ENCODE measurements at regions not wholly inside any gene's neighbourhood (a gene's known extent, or its start where the extent isn't known, plus 50 kb on each side); places are given as distances from the start of the nearest gene placed in this dataset.

DNA sequence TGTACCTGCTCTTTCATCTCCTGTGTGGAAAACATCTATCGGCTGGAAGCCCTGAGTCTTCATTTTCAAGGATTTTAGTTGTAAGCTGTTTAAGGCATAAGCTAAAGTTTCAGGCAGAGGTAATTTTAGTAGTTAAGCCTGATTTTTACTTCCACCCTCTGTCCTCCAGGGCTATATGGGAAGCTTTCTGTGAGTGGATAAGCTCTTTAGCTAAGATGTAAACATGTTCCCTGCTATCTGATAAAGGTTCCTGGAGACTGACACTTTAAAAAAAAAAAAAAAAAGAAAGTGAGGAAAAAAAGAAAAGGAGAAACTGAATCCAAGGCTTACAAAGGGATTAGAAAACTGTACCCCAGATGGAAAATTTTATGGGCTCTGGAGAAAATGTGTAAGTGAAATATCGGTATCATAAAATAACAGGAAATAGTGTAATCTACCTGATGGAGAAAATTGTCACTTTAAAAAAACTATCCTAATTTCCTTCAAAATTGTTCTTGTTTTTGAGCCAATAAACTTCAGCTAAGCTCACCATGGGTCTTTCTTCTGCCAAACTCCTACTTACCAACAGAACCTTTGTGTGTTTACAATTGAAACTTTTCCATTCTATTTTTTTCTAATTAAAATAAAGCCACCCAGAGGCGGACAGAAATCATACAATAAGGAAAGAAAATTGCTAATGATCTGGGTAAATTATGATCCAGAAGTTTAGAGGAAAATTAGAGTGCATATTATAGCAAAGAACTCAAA is 180.5 kb downstream of the TGFB2 start:
- peaks cover 39% of the 10 kb centered on the region for H3K4me1 Mint-ChIP-seq (ENCODE audit: unreplicated experiment)
- H3K27ac Mint-ChIP-seq (ENCODE audit: unreplicated experiment): no peak overlapping the region

GRCh38 chr1:218526198-218526580 is 181.1 kb downstream of the TGFB2 start:
- Mint-ChIP-seq H3K9me3 (ENCODE audit: unreplicated experiment) (no peaks in the 10 kb centered on the region), H3K4me1 (ENCODE audit: unreplicated experiment) (peaks cover 39% of the 10 kb centered on the region), H3K27me3 (ENCODE audit: unreplicated experiment) (no peaks in the 10 kb centered on the region), H3K4me3 (ENCODE audit: unreplicated experiment) (no peak overlapping the region), H3K27ac (ENCODE audit: unreplicated experiment) (no peak overlapping the region), H3K36me3 (ENCODE audit: unreplicated experiment) (no peaks in the 10 kb centered on the region)
- DNase-seq (ENCODE audit: extremely low spot score, unreplicated experiment): no peak
- TF ChIP-seq, protein P1, sequence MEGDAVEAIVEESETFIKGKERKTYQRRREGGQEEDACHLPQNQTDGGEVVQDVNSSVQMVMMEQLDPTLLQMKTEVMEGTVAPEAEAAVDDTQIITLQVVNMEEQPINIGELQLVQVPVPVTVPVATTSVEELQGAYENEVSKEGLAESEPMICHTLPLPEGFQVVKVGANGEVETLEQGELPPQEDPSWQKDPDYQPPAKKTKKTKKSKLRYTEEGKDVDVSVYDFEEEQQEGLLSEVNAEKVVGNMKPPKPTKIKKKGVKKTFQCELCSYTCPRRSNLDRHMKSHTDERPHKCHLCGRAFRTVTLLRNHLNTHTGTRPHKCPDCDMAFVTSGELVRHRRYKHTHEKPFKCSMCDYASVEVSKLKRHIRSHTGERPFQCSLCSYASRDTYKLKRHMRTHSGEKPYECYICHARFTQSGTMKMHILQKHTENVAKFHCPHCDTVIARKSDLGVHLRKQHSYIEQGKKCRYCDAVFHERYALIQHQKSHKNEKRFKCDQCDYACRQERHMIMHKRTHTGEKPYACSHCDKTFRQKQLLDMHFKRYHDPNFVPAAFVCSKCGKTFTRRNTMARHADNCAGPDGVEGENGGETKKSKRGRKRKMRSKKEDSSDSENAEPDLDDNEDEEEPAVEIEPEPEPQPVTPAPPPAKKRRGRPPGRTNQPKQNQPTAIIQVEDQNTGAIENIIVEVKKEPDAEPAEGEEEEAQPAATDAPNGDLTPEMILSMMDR (IDR thresholded peaks at IDR 0.05): no peak

More for the DNA sequence above, 180.5 kb downstream of the TGFB2 start:
- no peak for DNase-seq (ENCODE audit: extremely low spot score, unreplicated experiment)
- H3K36me3 Mint-ChIP-seq (ENCODE audit: unreplicated experiment): no peaks in the 10 kb centered on the region
- H3K9me3 Mint-ChIP-seq (ENCODE audit: unreplicated experiment): no peaks in the 10 kb centered on the region
- no peak overlapping the region for H3K4me3 Mint-ChIP-seq (ENCODE audit: unreplicated experiment)
- H3K27me3 Mint-ChIP-seq (ENCODE audit: unreplicated experiment): no peaks in the 10 kb centered on the region
- TF ChIP-seq, protein P1 (IDR thresholded peaks at IDR 0.05): no peak

GRCh38 chr1:218527737-218528136 is 182.6 kb downstream of the TGFB2 start:
- Mint-ChIP-seq H3K4me3 (ENCODE audit: unreplicated experiment) (no peak overlapping the region), H3K27me3 (ENCODE audit: unreplicated experiment) (no peaks in the 10 kb centered on the region), H3K4me1 (ENCODE audit: unreplicated experiment) (peaks cover 41% of the 10 kb centered on the region), H3K27ac (ENCODE audit: unreplicated experiment) (no peak overlapping the region), H3K9me3 (ENCODE audit: unreplicated experiment) (no peaks in the 10 kb centered on the region), H3K36me3 (ENCODE audit: unreplicated experiment) (no peaks in the 10 kb centered on the region)
- TF ChIP-seq, protein P1 (IDR thresholded peaks at IDR 0.05): no peak
- DNase-seq (ENCODE audit: extremely low spot score, unreplicated experiment): no peak

DNA sequence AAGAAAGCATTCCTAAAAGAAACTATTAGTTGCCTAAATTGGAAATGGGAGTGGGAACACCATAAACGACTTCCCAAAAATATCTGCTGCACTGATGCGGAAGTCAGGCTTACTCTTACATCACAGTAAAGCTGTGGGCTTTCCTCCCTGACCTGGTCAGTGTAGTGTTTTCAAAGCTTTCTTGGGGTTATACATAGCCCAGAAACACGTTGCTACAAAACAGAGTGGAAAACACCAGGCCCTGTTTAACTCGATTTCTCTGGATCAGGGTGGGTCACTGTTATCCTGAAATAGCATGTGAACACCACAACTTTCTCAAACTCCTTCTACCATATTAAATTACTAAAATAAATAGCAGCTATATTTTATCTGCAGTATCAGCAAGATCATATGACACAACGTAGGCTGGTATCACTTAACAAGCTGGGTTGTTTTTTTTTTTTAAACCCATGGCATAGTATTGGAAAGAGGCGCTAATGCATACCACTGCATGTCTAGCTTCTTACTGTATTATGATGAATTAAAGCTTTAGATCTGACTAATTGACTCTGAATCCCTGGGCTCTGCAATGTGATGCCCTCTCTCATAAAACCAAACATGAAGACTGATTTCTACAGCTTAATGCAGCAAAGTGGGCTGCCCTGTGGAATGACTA is 184.6 kb downstream of the TGFB2 start:
- H3K27me3 Mint-ChIP-seq (ENCODE audit: unreplicated experiment): no peaks in the 10 kb centered on the region
- no peaks in the 10 kb centered on the region for H3K9me3 Mint-ChIP-seq (ENCODE audit: unreplicated experiment)
- H3K4me3 Mint-ChIP-seq (ENCODE audit: unreplicated experiment): no peak overlapping the region
- H3K27ac Mint-ChIP-seq (ENCODE audit: unreplicated experiment): no peak overlapping the region
- peaks cover 39% of the 10 kb centered on the region for H3K4me1 Mint-ChIP-seq (ENCODE audit: unreplicated experiment)
- H3K36me3 Mint-ChIP-seq (ENCODE audit: unreplicated experiment): no peaks in the 10 kb centered on the region
- no peak for DNase-seq (ENCODE audit: extremely low spot score, unreplicated experiment)
- TF ChIP-seq, protein P1 (IDR thresholded peaks at IDR 0.05): no peak

DNA sequence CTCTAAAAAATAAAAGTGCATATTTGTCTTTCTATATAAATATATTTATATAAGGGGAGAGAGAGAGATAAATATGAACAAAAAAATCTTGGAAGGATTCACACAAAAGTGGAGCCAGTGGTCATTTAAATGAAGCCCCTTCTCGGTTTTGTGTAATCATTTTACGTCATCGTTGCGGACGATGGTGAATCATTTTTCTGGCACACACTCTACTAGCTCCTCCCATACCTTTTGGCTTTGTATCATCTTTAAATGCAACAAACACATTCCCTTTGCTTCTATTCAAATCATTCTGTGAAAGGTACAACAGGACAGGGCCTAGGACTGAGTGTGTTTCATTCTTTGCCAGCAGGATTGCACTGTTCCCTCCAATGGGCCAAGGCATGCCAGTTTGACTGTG is 186.8 kb downstream of the TGFB2 start:
- no peak overlapping the region for H3K4me3 Mint-ChIP-seq (ENCODE audit: unreplicated experiment)
- H3K36me3 Mint-ChIP-seq (ENCODE audit: unreplicated experiment): no peaks in the 10 kb centered on the region
- H3K27me3 Mint-ChIP-seq (ENCODE audit: unreplicated experiment): no peaks in the 10 kb centered on the region
- TF ChIP-seq, protein P1 (IDR thresholded peaks at IDR 0.05): no peak
- H3K27ac Mint-ChIP-seq (ENCODE audit: unreplicated experiment): no peak overlapping the region
- H3K4me1 Mint-ChIP-seq (ENCODE audit: unreplicated experiment): peaks cover 38% of the 10 kb centered on the region
- no peak for DNase-seq (ENCODE audit: extremely low spot score, unreplicated experiment)
- no peaks in the 10 kb centered on the region for H3K9me3 Mint-ChIP-seq (ENCODE audit: unreplicated experiment)

All from osteocyte (in vitro differentiated cells).